Glutamatergic neuron (in vitro differentiated cells): ENCODE measurements at regions not wholly inside any gene's neighbourhood (a gene's known extent, or its start where the extent isn't known, plus 50 kb on each side); places are given as distances from the start of the nearest gene placed in this dataset.

Experiments
- DNase-seq: peaks from one replicate; pipeline ENCODE4 v3.0.0; 2022
- H3K27ac Mint-ChIP-seq: one replicate; pipeline ENCODE4 v1.8.0; 2020; ENCODE audit warnings: mild to moderate bottlenecking, mixed read lengths, inconsistent platforms; ENCODE audit not compliant: unreplicated experiment
- H3K27me3 Mint-ChIP-seq: one replicate; pipeline ENCODE4 v1.8.0; 2020; ENCODE audit warnings: mild to moderate bottlenecking, moderate library complexity, mixed read lengths, inconsistent platforms; ENCODE audit not compliant: unreplicated experiment
- H3K36me3 Mint-ChIP-seq: one replicate; pipeline ENCODE4 v1.8.0; 2020; ENCODE audit warnings: mild to moderate bottlenecking, mixed read lengths, inconsistent platforms; ENCODE audit not compliant: unreplicated experiment
- H3K4me1 Mint-ChIP-seq: one replicate; pipeline ENCODE4 v1.8.0; 2020; ENCODE audit warnings: mild to moderate bottlenecking, low read depth, mixed read lengths, inconsistent platforms; ENCODE audit not compliant: unreplicated experiment
- H3K4me3 Mint-ChIP-seq: one replicate; pipeline ENCODE4 v1.8.0; 2020; ENCODE audit warnings: mild to moderate bottlenecking, mixed read lengths, inconsistent platforms; ENCODE audit not compliant: unreplicated experiment
- H3K9me3 Mint-ChIP-seq: one replicate; pipeline ENCODE4 v1.8.0; 2020; ENCODE audit warnings: mild to moderate bottlenecking, moderate library complexity, mixed read lengths, inconsistent platforms; ENCODE audit not compliant: unreplicated experiment
- TF ChIP-seq, protein P1 (sequence below): fragments of 200-600 bp; sonication (generic); IDR thresholded peaks from one replicate; pipeline ENCODE4 v1.5.0; 2021; ENCODE audit not compliant: partially characterized antibody, unreplicated experiment

DNA sequence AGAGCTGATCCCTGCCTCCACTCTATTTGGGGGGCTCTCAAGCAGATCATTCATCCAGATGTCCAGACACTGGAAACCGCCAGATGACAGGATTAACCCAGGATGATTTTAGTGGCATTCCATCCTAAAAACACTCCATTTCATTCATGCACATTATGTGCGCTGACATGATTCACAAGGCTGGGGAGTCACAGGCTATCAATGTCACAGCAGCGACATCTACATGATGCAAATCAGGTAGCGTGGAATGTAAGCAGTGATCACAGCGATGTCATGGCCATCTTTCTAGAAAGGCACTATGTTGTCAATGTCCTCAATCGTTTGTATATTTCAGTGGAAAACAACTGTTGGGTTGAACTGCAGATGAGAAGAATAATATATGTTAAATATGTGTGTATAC, 331.5 kb upstream of the MSX2 start:
- Mint-ChIP-seq H3K36me3 (no peaks in the 10 kb centered on the region), H3K4me3 (no peak overlapping the region), H3K4me1 (peaks cover 4% of the 10 kb centered on the region), H3K9me3 (no peaks in the 10 kb centered on the region), H3K27me3 (no peaks in the 10 kb centered on the region), H3K27ac (no peak overlapping the region)
- TF ChIP-seq, protein P1, sequence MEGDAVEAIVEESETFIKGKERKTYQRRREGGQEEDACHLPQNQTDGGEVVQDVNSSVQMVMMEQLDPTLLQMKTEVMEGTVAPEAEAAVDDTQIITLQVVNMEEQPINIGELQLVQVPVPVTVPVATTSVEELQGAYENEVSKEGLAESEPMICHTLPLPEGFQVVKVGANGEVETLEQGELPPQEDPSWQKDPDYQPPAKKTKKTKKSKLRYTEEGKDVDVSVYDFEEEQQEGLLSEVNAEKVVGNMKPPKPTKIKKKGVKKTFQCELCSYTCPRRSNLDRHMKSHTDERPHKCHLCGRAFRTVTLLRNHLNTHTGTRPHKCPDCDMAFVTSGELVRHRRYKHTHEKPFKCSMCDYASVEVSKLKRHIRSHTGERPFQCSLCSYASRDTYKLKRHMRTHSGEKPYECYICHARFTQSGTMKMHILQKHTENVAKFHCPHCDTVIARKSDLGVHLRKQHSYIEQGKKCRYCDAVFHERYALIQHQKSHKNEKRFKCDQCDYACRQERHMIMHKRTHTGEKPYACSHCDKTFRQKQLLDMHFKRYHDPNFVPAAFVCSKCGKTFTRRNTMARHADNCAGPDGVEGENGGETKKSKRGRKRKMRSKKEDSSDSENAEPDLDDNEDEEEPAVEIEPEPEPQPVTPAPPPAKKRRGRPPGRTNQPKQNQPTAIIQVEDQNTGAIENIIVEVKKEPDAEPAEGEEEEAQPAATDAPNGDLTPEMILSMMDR, result no peak
- DNase-seq, result no peak

DNA sequence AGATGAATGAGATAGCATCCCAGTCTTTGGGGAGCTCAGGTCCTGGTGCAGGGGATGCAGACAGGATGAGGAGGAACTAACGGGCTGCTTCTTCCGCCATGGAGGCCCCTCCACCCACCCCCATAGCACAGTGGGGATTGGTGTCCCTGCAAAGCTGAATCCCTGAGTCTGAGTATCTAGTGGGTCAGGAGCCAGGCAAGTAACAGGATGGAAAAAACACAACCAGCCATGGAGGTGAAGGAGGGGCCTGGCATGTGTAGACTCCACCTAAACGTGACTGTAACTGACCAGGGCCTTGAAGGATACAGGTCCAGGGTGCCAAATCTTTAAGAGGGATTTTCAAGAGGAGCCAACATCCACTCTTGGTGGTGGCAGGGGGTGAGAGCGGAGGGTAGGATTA, 327.8 kb upstream of the MSX2 start:
- H3K9me3 Mint-ChIP-seq, result no peaks in the 10 kb centered on the region
- H3K36me3 Mint-ChIP-seq, result no peaks in the 10 kb centered on the region
- H3K4me3 Mint-ChIP-seq, result no peak overlapping the region
- TF ChIP-seq, protein P1, result no peak
- H3K27me3 Mint-ChIP-seq, result peaks cover 4% of the 10 kb centered on the region
- H3K27ac Mint-ChIP-seq, result no peak overlapping the region
- no peak for DNase-seq
- H3K4me1 Mint-ChIP-seq, result no peaks in the 10 kb centered on the region

DNA sequence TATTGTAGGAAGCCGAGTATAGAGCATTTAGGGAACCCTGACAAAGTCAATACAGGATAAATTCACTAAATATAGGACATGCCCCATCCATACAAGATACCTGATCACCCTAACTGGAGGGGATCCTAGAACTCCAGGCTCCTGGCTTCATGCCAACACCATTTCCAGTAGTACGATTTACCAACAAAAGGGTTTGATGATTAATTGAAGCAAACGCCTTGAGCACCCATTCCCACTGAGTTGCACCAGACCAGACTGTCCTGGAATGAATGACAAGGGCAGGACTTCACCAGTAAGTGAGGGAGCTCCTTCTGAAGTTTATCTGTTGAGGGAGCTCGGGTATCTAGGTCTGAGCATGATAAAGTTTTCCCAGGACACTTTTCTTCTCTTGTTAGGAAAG, 327.2 kb upstream of the MSX2 start:
- H3K27ac Mint-ChIP-seq, result no peak overlapping the region
- H3K4me1 Mint-ChIP-seq, result no peaks in the 10 kb centered on the region
- H3K9me3 Mint-ChIP-seq, result no peaks in the 10 kb centered on the region
- no peak overlapping the region for H3K4me3 Mint-ChIP-seq
- TF ChIP-seq, protein P1, result no peak
- H3K27me3 Mint-ChIP-seq, result peaks cover 4% of the 10 kb centered on the region
- DNase-seq, result no peak
- no peaks in the 10 kb centered on the region for H3K36me3 Mint-ChIP-seq

DNA sequence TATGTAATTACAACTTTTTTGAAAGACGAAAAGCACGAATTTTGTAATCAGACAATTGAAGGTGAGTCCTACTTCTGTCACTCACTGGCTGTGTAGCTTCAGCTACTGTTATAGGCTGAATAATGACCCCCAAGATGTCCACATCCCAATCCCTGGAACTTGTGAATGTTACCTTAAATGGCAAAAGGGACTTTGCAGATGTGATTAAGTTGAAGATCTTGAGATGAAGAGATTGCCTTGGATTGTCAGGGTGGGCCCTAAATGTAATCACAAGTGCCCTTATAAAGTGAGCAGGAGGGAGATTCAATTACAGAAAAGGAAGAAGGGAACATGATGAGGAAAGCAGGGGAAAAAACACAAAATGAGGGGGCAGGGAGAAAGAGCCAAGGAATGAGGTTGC, 326.2 kb upstream of the MSX2 start:
- peaks cover 4% of the 10 kb centered on the region for H3K27me3 Mint-ChIP-seq
- H3K36me3 Mint-ChIP-seq, result no peaks in the 10 kb centered on the region
- H3K4me1 Mint-ChIP-seq, result no peaks in the 10 kb centered on the region
- DNase-seq, result no peak
- TF ChIP-seq, protein P1, result no peak
- H3K27ac Mint-ChIP-seq, result no peak overlapping the region
- H3K9me3 Mint-ChIP-seq, result no peaks in the 10 kb centered on the region
- H3K4me3 Mint-ChIP-seq, result no peak overlapping the region

DNA sequence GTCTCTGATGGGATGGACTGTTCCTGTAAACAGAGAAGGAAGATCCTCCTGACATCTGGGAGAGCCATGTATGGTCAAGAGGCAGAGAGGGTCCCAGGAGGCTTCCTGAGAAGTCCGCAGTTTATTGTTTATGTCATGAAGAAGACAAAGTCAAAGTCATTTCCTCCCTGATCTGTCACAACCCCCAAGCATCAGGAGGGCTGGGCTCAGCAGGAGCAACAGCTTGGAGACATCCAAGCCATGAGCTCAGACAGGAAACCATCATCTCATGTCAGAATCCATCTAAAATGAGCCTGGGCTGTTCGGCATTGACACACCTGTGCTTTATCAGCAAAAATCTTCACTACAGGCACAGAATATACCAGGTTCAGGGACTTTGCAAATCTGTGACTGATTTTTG, 325.0 kb upstream of the MSX2 start:
- Mint-ChIP-seq H3K4me3 (no peak overlapping the region), H3K27ac (no peak overlapping the region), H3K9me3 (no peaks in the 10 kb centered on the region), H3K4me1 (no peaks in the 10 kb centered on the region), H3K36me3 (no peaks in the 10 kb centered on the region), H3K27me3 (peaks cover 4% of the 10 kb centered on the region)
- TF ChIP-seq, protein P1, result no peak
- DNase-seq, result no peak
